Posterior cingulate gyrus (tissue), 11 donors: ENCODE measurements at regions not wholly inside any gene's neighbourhood (a gene's known extent, or its start where the extent isn't known, plus 50 kb on each side); places are given as distances from the start of the nearest gene placed in this dataset.

Experiments used
- DNase-seq, 10 donors: peaks; one replicate each; pipeline versions ENCODE4 v3.0.0 to v3.0.0-alpha.2; 2020 to 2021; ENCODE audit warnings: mixed read lengths in 3 of 10
- intact Hi-C: fragments of 100-400 bp; cut with DNase I; formaldehyde crosslinking; loops from one replicate; pipeline ENCODE4 v1.15.1; 2023

GRCh38 chr2:180747728-180748127 lies 232.7 kb upstream of the UBE2E3 start:
- DNase-seq = no peak
- intact Hi-C loops = no loop called here

- intact Hi-C loops = no loop called here
- DNase-seq = no peak
Measured at GRCh38 chr2:180743401-180743800, 237.0 kb upstream of the UBE2E3 start.

GRCh38 chr2:180742801-180743200 lies 237.6 kb upstream of the UBE2E3 start:
- intact Hi-C loops = no loop called here
- DNase-seq = no peak

GRCh38 chr2:180739070-180739469 lies 241.3 kb upstream of the UBE2E3 start:
- no peak for DNase-seq
- intact Hi-C loops = no loop called here

- intact Hi-C loops = no loop called here
- no peak for DNase-seq
Measured at GRCh38 chr2:180735799-180736198, 244.6 kb upstream of the UBE2E3 start.

- DNase-seq = no peak
- intact Hi-C loops = no loop called here
Measured at GRCh38 chr2:180734382-180734781, 246.0 kb upstream of the UBE2E3 start.

- no peak for DNase-seq
- intact Hi-C loops = no loop called here
Measured at GRCh38 chr2:180733330-180733729, 247.1 kb upstream of the UBE2E3 start.

- intact Hi-C loops = no loop called here
- no peak for DNase-seq
Measured at GRCh38 chr2:180732337-180732736, 248.1 kb upstream of the UBE2E3 start.

- DNase-seq = no peak
- intact Hi-C loops = no loop called here
Measured at GRCh38 chr2:180730976-180731375, 249.4 kb upstream of the UBE2E3 start.

GRCh38 chr2:180728928-180729559 lies 251.4 kb upstream of the UBE2E3 start:
- DNase-seq = no peak
- intact Hi-C loops = no loop called here

- no peak for DNase-seq
- intact Hi-C loops = no loop called here
Measured at GRCh38 chr2:180723712-180724111, 256.7 kb upstream of the UBE2E3 start.

- intact Hi-C loops = no loop called here
- DNase-seq = no peak
Measured at GRCh38 chr2:180722551-180723239, 257.7 kb upstream of the UBE2E3 start.

- intact Hi-C loops = no loop called here
- no peak for DNase-seq
Measured at GRCh38 chr2:180720829-180721228, 259.6 kb upstream of the UBE2E3 start.

- DNase-seq = no peak
- intact Hi-C loops = no loop called here
Measured at GRCh38 chr2:180717588-180717987, 262.8 kb upstream of the UBE2E3 start.

GRCh38 chr2:180716186-180717180 lies 263.9 kb upstream of the UBE2E3 start:
- intact Hi-C loops = no loop called here
- DNase-seq = no peak

- DNase-seq = no peak
- intact Hi-C loops = no loop called here
Measured at GRCh38 chr2:180715044-180715443, 265.4 kb upstream of the UBE2E3 start.

- no peak for DNase-seq
- intact Hi-C loops = no loop called here
Measured at GRCh38 chr2:180709392-180710145, 270.8 kb upstream of the UBE2E3 start.

GRCh38 chr2:180707884-180708205 lies 272.6 kb upstream of the UBE2E3 start:
- no peak for DNase-seq
- intact Hi-C loops = no loop called here

- intact Hi-C loops = no loop called here
- no peak for DNase-seq
Measured at GRCh38 chr2:180707175-180707883, 273.1 kb upstream of the UBE2E3 start.

GRCh38 chr2:180706694-180707093 lies 273.7 kb upstream of the UBE2E3 start:
- intact Hi-C loops = no loop called here
- no peak for DNase-seq
